Bronchial epithelial cell (primary cell): ENCODE measurements at regions not wholly inside any gene's neighbourhood (a gene's known extent, or its start where the extent isn't known, plus 50 kb on each side); places are given as distances from the start of the nearest gene placed in this dataset.

ENCODE experiments used
- DNase-seq: peaks from one replicate; pipeline ENCODE4 v3.0.0-alpha.2; 2010; ENCODE audit warnings: low read depth
- FAIRE-seq: peaks from 2 replicates; lab custom pipeline; 2011; peaks lifted over from hg19 to GRCh38; lab: Jason Lieb, UNC
- H3K27me3 ChIP-seq: 2 replicates; pipeline ENCODE4 v1.5.1; 2011; ENCODE audit warnings: low read length; ENCODE audit not compliant: control insufficient read depth, insufficient read depth
- H3K36me3 ChIP-seq: 2 replicates; pipeline ENCODE4 v1.5.1; 2011; ENCODE audit warnings: low read length; ENCODE audit not compliant: control insufficient read depth, insufficient read depth
- H3K4me3 ChIP-seq: 2 replicates; pipeline ENCODE4 v1.5.1; 2011; ENCODE audit warnings: mild to moderate bottlenecking, low read depth, low read length, control low read depth
- TF ChIP-seq, protein P1 (sequence below): IDR thresholded peaks from 2 replicates; pipeline ENCODE4 v1.5.1; 2011; ENCODE audit warnings: mild to moderate bottlenecking, moderate library complexity, low read length, control low read depth, inconsistent platforms; ENCODE audit not compliant: insufficient read depth, severe bottlenecking

DNA sequence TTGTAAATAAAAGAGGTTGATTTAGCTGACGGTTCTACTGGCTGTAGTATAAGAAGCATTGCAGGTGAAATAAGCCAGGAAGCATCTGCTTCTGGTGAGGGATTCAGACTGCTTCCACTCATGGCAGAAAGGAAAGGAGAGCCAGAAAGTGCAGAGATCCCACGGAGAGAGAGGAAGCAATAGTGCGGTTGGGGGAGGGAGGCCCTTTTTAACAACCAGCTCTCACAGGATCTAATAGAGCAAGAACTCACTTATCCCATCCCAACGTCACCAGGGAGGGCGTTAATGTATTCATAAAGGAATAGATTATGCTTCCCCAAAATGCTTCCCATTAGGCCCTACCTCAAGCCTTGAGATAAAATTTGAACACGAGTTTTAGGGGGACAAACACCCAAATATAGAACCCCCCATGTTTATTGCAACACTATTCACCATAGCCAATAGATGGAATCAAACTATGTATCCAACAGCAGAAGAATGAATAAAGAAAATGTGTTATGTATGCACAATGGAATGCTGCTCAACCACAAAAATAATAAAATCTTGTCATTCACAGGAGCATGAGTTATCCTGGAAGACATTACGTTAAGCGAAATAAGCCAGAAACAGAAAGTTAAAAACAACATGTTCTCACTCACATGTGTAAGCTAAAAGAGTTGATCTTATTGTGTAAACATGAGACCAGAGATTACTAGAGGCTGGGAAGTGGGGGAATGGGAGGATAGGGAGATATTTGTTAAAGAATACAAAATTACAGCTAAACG, 908.3 kb upstream of the ANO3 start:
- H3K4me3 ChIP-seq, result no peak overlapping the region
- DNase-seq (peak; percentile 68), FAIRE-seq (no peak)
- H3K36me3 ChIP-seq, result no peaks in the 10 kb centered on the region
- TF ChIP-seq, protein P1, sequence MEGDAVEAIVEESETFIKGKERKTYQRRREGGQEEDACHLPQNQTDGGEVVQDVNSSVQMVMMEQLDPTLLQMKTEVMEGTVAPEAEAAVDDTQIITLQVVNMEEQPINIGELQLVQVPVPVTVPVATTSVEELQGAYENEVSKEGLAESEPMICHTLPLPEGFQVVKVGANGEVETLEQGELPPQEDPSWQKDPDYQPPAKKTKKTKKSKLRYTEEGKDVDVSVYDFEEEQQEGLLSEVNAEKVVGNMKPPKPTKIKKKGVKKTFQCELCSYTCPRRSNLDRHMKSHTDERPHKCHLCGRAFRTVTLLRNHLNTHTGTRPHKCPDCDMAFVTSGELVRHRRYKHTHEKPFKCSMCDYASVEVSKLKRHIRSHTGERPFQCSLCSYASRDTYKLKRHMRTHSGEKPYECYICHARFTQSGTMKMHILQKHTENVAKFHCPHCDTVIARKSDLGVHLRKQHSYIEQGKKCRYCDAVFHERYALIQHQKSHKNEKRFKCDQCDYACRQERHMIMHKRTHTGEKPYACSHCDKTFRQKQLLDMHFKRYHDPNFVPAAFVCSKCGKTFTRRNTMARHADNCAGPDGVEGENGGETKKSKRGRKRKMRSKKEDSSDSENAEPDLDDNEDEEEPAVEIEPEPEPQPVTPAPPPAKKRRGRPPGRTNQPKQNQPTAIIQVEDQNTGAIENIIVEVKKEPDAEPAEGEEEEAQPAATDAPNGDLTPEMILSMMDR, result no peak
- H3K27me3 ChIP-seq, result no peaks in the 10 kb centered on the region

DNA sequence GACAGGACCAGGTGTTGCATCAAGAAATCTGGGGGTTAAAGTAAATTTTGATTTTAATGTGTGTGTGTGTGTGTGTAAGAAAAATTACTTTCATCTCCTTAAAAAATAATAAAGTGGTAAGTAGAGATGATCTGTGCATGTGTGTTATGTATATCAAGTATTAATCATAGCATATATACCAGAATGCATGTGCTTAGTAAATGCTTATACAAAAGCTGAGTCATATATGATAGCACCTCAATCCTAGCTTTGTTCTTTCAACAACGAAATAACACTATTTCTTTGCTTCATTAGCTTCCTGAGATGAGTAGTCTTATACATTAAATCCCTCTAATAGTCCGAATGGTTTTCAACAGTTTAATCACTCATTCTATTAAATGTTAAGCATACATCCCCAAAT, 899.6 kb upstream of the ANO3 start:
- DNase-seq (peak; percentile 18), FAIRE-seq (no peak)
- H3K4me3 ChIP-seq, result no peak overlapping the region
- no peaks in the 10 kb centered on the region for H3K36me3 ChIP-seq
- TF ChIP-seq, protein P1, result no peak
- H3K27me3 ChIP-seq, result no peaks in the 10 kb centered on the region

DNA sequence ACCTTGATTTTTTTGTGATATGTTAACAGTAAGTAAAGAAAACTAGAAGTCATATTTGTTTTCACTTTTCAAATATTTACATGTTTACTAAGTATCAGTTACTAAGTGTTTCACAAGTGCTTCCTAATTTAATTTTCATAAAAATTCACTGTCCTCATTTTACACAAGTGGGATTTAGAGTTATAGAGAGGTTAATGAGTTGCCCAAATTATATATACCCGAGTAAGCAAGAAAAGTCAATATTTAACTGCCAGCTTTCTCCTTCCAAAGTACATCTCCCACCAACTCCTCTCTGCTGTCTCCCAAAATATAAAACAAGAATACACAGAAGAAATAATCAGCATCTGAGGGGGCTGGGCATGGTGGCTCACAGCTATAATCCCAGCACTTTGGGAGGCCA, 896.7 kb upstream of the ANO3 start:
- no peaks in the 10 kb centered on the region for H3K36me3 ChIP-seq
- H3K27me3 ChIP-seq, result no peaks in the 10 kb centered on the region
- FAIRE-seq, result no peak
- no peak overlapping the region for H3K4me3 ChIP-seq
- TF ChIP-seq, protein P1, result no peak
- DNase-seq, result no peak

DNA sequence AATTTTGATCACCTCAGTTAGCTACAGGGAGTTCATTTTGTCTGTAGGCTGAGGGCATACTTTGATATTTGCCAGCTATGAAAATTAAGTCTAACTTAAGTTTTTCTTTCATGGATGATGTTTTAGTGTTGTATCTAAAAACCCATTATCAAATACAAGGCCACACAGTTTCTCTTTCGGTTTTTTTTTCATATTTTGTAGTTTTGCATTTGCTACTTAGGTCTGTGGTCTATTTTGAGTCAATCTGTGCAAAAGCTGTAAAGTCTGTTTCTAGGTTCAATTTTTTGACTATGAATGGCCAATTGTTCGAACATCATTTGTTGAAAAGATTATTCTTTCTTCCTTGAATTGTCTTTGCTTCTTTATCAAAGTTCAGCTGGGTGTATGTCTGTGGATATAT, 895.6 kb upstream of the ANO3 start:
- Histone ChIP-seq H3K4me3 (no peak overlapping the region), H3K36me3 (no peaks in the 10 kb centered on the region), H3K27me3 (no peaks in the 10 kb centered on the region)
- DNase-seq, result no peak
- FAIRE-seq, result no peak
- TF ChIP-seq, protein P1, result no peak

DNA sequence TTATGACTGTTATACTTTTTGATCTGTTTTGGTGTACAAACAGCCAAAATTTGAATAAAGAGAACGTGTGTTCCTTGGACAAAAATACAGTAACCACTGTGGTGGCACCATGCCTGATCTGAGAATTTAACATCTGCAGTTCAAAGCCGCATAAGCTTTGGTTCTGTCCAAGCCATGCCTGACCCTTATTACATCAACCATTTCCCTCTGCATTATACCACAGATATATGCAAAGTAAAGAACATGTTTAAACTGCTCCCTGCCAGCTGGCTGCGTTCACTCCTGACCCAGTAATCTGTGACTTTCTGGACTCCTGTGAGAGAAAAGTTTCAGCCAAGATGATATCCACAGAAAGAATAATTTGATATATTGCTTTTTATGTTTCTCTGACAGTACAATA, 890.5 kb upstream of the ANO3 start:
- TF ChIP-seq, protein P1, result no peak
- Histone ChIP-seq H3K36me3 (no peaks in the 10 kb centered on the region), H3K27me3 (no peaks in the 10 kb centered on the region), H3K4me3 (no peak overlapping the region)
- peak; percentile 12 for DNase-seq
- FAIRE-seq, result no peak

DNA sequence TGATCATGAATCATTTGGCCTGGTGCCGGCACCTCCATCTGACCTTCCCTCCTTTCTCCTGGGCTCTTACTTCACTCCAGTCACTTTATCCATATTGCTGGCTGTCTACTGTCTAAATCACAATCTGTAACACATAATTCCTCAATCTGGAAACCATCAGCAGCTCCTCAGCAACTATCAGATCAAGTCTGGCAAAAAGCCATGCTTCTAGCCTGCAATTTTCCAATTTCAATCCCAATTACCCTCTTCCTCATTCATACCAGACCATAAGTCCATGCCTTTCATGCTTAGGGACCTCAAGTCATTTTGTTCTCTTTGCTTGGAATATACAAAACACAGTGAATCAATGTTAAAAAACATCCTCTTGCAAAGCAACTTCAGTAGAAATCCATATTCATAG, 882.8 kb upstream of the ANO3 start:
- H3K36me3 ChIP-seq, result no peaks in the 10 kb centered on the region
- no peak for FAIRE-seq
- no peak overlapping the region for H3K4me3 ChIP-seq
- TF ChIP-seq, protein P1, result no peak
- no peaks in the 10 kb centered on the region for H3K27me3 ChIP-seq
- DNase-seq, result no peak
